DND-41 (cell line): ENCODE measurements at regions not wholly inside any gene's neighbourhood (a gene's known extent, or its start where the extent isn't known, plus 50 kb on each side); places are given as distances from the start of the nearest gene placed in this dataset.

Source experiments
- EZH2 ChIP-seq: IDR thresholded peaks from 3 replicates; pipeline ENCODE4 v1.6.1; 2012; ENCODE audit warnings: borderline replicate concordance, low read depth, mild to moderate bottlenecking, moderate library complexity, low read length, inconsistent platforms; ENCODE audit not compliant: severe bottlenecking
- TF ChIP-seq, protein P1 (sequence below): IDR thresholded peaks from 2 replicates; pipeline ENCODE4 v1.5.1; 2012; ENCODE audit warnings: borderline replicate concordance, low read length, moderate library complexity, mild to moderate bottlenecking; ENCODE audit not compliant: poor library complexity, severe bottlenecking; ENCODE audit errors: extremely low read depth

DNA sequence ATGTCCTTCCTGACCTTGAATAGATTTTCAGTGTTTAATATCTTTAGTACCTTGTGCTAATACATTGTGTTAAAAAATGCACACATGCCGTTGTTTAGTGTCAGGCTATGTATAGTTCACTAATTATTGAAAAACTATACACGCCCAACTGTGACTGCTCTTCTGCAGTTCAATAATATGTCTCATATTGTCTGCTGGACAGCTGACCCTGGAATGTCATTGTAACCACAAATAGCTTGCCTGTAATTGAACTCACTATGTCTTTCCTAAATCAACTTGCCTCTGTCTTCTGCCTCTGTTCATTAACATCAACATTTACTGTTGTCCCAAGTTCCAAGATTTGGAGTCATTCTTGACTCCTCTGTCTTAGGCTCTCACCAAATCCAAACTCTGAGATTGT lies 114.5 kb downstream of the TMA16 start:
- TF ChIP-seq, protein P1, sequence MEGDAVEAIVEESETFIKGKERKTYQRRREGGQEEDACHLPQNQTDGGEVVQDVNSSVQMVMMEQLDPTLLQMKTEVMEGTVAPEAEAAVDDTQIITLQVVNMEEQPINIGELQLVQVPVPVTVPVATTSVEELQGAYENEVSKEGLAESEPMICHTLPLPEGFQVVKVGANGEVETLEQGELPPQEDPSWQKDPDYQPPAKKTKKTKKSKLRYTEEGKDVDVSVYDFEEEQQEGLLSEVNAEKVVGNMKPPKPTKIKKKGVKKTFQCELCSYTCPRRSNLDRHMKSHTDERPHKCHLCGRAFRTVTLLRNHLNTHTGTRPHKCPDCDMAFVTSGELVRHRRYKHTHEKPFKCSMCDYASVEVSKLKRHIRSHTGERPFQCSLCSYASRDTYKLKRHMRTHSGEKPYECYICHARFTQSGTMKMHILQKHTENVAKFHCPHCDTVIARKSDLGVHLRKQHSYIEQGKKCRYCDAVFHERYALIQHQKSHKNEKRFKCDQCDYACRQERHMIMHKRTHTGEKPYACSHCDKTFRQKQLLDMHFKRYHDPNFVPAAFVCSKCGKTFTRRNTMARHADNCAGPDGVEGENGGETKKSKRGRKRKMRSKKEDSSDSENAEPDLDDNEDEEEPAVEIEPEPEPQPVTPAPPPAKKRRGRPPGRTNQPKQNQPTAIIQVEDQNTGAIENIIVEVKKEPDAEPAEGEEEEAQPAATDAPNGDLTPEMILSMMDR: no peak
- no peak for TF ChIP-seq EZH2
